ENCODE measurements at regions not wholly inside any gene's neighbourhood (a gene's known extent, or its start where the extent isn't known, plus 50 kb on each side); places are given as distances from the start of the nearest gene placed in this dataset.

GRCh38 chr20:34190262-34190661 is 51.0 kb upstream of the ASIP start:
- H2AK5ac ChIP-seq (ENCODE audit: low read depth, low read length), result no peak overlapping the region
- BruUV-seq (replicated peaks), result no TSS peak
- no peaks in the 10 kb centered on the region for H3K36me3 ChIP-seq (ENCODE audit: control insufficient read depth, insufficient read depth, low read length)
- H2AK9ac ChIP-seq (replicated peaks; ENCODE audit: low read depth, low read length, poor library complexity), result no peak overlapping the region
- DNase-seq (no peak), ATAC-seq (ENCODE audit: low read depth) (no peak)
- H3K56ac ChIP-seq (ENCODE audit: extremely low read depth, insufficient read depth, low read length), result no peak overlapping the region
- dilution Hi-C loops (cut with HindIII; ENCODE audit: low sequenced_read_pairs, unreplicated experiment), result no loop called here
- no peaks in the 10 kb centered on the region for H3K9me1 ChIP-seq (ENCODE audit: insufficient read depth, low read length)
- no peak overlapping the region for H2AFZ ChIP-seq (replicated peaks; ENCODE audit: low read length, poor library complexity)
- CTCF ChIA-PET, result interaction anchor here (0.5 to 1.4 kb wide), 12 partner anchors 9 to 578 kb away, joined by 3 to 10 read pairs (median 3); no protein-coding TSS in a partner anchor
- H3K4me1 ChIP-seq (ENCODE audit: control insufficient read depth, insufficient read depth, low read length), result no peaks in the 10 kb centered on the region
- no peaks in the 10 kb centered on the region for H3K9me3 ChIP-seq (ENCODE audit: control insufficient read depth, insufficient read depth, low read length)
- no peak overlapping the region for H3K23ac ChIP-seq (ENCODE audit: low read depth, low read length)
- no CpG with 5 or more reads among the region's 3 CpGs for WGBS, 2 experiments (ENCODE audit: extremely low coverage in 2 of 2, insufficient read length in 1 of 2)
- H4K91ac ChIP-seq (ENCODE audit: insufficient read depth, low read depth, low read length), result no peak overlapping the region
- H3K9ac ChIP-seq (ENCODE audit: low read depth, low read length), result no peak overlapping the region
- in situ Hi-C loops (cut with MboI; ENCODE audit: low sequenced_read_pairs), result loop anchor here (5.0 to 10.0 kb wide), 2 partner anchors 62 to 95 kb away; no protein-coding TSS in a partner anchor
- H3K27ac ChIP-seq (ENCODE audit: insufficient read depth, low read length), result no peak overlapping the region
- no peak overlapping the region for H3K4ac ChIP-seq (ENCODE audit: low read depth, low read length)
- intact Hi-C loops (cut with micrococcal nuclease), result loop anchor here (2.0 to 10.0 kb wide), 3 partner anchors 57 to 285 kb away; partner anchors contain the start of gene AHCY
- peaks cover 56% of the 10 kb centered on the region for H3K27me3 ChIP-seq (ENCODE audit: control insufficient read depth, insufficient read depth, low read length)
- no peak overlapping the region for H4K8ac ChIP-seq (ENCODE audit: low read depth in 2 of 2, low read length in 2 of 2)
- POLR2A ChIA-PET (ENCODE audit: unreplicated experiment), result no interaction called here
- H4K20me1 ChIP-seq (ENCODE audit: insufficient read depth, low read length), result no peaks in the 10 kb centered on the region
- H2BK15ac ChIP-seq (ENCODE audit: low read depth, low read length), result no peak overlapping the region
- H3K79me1 ChIP-seq (ENCODE audit: low read depth in 1 of 2, low read length in 2 of 2), result no peaks in the 10 kb centered on the region
- H3K14ac ChIP-seq (replicated peaks; ENCODE audit: low read depth, low read length), result no peak overlapping the region
- TF ChIP-seq SMC3 (IDR thresholded peaks at IDR 0.05; ENCODE audit: low read depth, low read length), result no peak
- no peak for TF ChIP-seq BHLHE40 (IDR thresholded peaks at IDR 0.05; ENCODE audit: low read depth, low read length)
- no peak for TF ChIP-seq MAFK (IDR thresholded peaks at IDR 0.05; ENCODE audit: low read depth, low read length)
- no peak for TF ChIP-seq CEBPB (IDR thresholded peaks at IDR 0.05; ENCODE audit: low read depth, low read length)
- no peak for TF ChIP-seq MXI1 (IDR thresholded peaks at IDR 0.05; ENCODE audit: borderline replicate concordance, low read depth, low read length)
- TF ChIP-seq RFX5 (IDR thresholded peaks at IDR 0.05; ENCODE audit: low read depth, low read length), result no peak
- no peak for TF ChIP-seq RAD21 (IDR thresholded peaks at IDR 0.05; ENCODE audit: low read length)
- no peak for TF ChIP-seq NFE2L2 (IDR thresholded peaks at IDR 0.05; ENCODE audit: low read depth, low read length)
- TF ChIP-seq, protein P1, sequence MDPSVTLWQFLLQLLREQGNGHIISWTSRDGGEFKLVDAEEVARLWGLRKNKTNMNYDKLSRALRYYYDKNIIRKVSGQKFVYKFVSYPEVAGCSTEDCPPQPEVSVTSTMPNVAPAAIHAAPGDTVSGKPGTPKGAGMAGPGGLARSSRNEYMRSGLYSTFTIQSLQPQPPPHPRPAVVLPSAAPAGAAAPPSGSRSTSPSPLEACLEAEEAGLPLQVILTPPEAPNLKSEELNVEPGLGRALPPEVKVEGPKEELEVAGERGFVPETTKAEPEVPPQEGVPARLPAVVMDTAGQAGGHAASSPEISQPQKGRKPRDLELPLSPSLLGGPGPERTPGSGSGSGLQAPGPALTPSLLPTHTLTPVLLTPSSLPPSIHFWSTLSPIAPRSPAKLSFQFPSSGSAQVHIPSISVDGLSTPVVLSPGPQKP (IDR thresholded peaks at IDR 0.05; ENCODE audit: borderline replicate concordance, low read depth, low read length), result no peak
- TF ChIP-seq, protein P2, sequence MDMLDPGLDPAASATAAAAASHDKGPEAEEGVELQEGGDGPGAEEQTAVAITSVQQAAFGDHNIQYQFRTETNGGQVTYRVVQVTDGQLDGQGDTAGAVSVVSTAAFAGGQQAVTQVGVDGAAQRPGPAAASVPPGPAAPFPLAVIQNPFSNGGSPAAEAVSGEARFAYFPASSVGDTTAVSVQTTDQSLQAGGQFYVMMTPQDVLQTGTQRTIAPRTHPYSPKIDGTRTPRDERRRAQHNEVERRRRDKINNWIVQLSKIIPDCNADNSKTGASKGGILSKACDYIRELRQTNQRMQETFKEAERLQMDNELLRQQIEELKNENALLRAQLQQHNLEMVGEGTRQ (IDR thresholded peaks at IDR 0.05; ENCODE audit: low read depth, low read length), result no peak
- TF ChIP-seq MAZ (IDR thresholded peaks at IDR 0.05; ENCODE audit: borderline replicate concordance, low read depth, low read length), result no peak
- TF ChIP-seq CHD1 (IDR thresholded peaks at IDR 0.05; ENCODE audit: low read depth, low read length), result no peak
- no peak for TF ChIP-seq FOS (IDR thresholded peaks at IDR 0.05; ENCODE audit: low read depth, low read length)
- TF ChIP-seq RCOR1 (IDR thresholded peaks at IDR 0.05; ENCODE audit: insufficient replicate concordance, low read length), result no peak
- TF ChIP-seq POLR2A (IDR thresholded peaks at IDR 0.05; ENCODE audit: low read depth, low read length), result no peak
- TF ChIP-seq, protein P3, sequence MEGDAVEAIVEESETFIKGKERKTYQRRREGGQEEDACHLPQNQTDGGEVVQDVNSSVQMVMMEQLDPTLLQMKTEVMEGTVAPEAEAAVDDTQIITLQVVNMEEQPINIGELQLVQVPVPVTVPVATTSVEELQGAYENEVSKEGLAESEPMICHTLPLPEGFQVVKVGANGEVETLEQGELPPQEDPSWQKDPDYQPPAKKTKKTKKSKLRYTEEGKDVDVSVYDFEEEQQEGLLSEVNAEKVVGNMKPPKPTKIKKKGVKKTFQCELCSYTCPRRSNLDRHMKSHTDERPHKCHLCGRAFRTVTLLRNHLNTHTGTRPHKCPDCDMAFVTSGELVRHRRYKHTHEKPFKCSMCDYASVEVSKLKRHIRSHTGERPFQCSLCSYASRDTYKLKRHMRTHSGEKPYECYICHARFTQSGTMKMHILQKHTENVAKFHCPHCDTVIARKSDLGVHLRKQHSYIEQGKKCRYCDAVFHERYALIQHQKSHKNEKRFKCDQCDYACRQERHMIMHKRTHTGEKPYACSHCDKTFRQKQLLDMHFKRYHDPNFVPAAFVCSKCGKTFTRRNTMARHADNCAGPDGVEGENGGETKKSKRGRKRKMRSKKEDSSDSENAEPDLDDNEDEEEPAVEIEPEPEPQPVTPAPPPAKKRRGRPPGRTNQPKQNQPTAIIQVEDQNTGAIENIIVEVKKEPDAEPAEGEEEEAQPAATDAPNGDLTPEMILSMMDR (conservative IDR thresholded peaks at IDR 0.05; ENCODE audit: low read depth, low read length), result no peak
- no peak overlapping the region for H3K4me3 ChIP-seq (ENCODE audit: insufficient read depth, low read depth, low read length)
- no peak overlapping the region for H4K5ac ChIP-seq (ENCODE audit: low read depth, low read length)
- H3K4me2 ChIP-seq (ENCODE audit: low read depth, low read length), result no peak overlapping the region
- no peak overlapping the region for H2BK120ac ChIP-seq (ENCODE audit: low read depth, low read length)
- H2BK5ac ChIP-seq (ENCODE audit: low read depth, low read length, poor library complexity, severe bottlenecking), result no peak overlapping the region
- H2BK20ac ChIP-seq (ENCODE audit: low read depth, low read length), result no peak overlapping the region
- H3K18ac ChIP-seq (ENCODE audit: low read depth, low read length), result no peak overlapping the region

Data from IMR-90 (cell line).